MM.1S (cell line): ENCODE measurements at regions not wholly inside any gene's neighbourhood (a gene's known extent, or its start where the extent isn't known, plus 50 kb on each side); places are given as distances from the start of the nearest gene placed in this dataset.

ENCODE experiments used
- CTCF ChIP-seq: fragments of 300-600 bp; sonication (generic); IDR thresholded peaks from 2 replicates; pipeline ENCODE4 v1.5.1; 2016; ENCODE audit warnings: antibody characterized with exemption, low read length, mixed read lengths
- EZH2 ChIP-seq: fragments of 300-600 bp; sonication (generic); optimal IDR thresholded peaks from 2 replicates; pipeline ENCODE3; 2017; ENCODE audit warnings: low read depth, mild to moderate bottlenecking, antibody characterized with exemption, low read length, mixed read lengths

GRCh38 chr12:28955491-28955890, 193.6 kb upstream of the FAR2 start:
- TF ChIP-seq EZH2 = no peak
- no peak for TF ChIP-seq CTCF
